ENCODE measurements at regions not wholly inside any gene's neighbourhood (a gene's known extent, or its start where the extent isn't known, plus 50 kb on each side); places are given as distances from the start of the nearest gene placed in this dataset.

GRCh38 chr10:62540389-62540788 lies 166.2 kb downstream of the ZNF365 start:
- no peak overlapping the region for H3K4me3 ChIP-seq (ENCODE audit: low read length)
- H3K4me1 Mint-ChIP-seq = no peaks in the 10 kb centered on the region
- TF ChIP-seq CTCF (conservative IDR thresholded peaks at IDR 0.05) = no peak
- no peak overlapping the region for H3K27ac ChIP-seq (ENCODE audit: low read depth, low read length)
- no peak overlapping the region for H3K27ac Mint-ChIP-seq
- H3K9ac ChIP-seq (ENCODE audit: extremely low read depth, low read length, poor library complexity, severe bottlenecking) = no peak overlapping the region
- WGBS, 2 experiments (ENCODE audit: insufficient coverage in 1 of 2, insufficient read length in 1 of 2) = 94 to 96% methylated on average over 3 of the region's 3 CpGs
- H3K4me3 Mint-ChIP-seq = no peak overlapping the region
- no peaks in the 10 kb centered on the region for H3K27me3 ChIP-seq (ENCODE audit: control insufficient read depth, insufficient read depth, low read length, poor library complexity, severe bottlenecking)
- no peaks in the 10 kb centered on the region for H3K9me3 ChIP-seq (ENCODE audit: control insufficient read depth, low read length)
- DNase-seq = no peak
- H3K36me3 ChIP-seq (ENCODE audit: control insufficient read depth, insufficient read depth, low read length) = no peaks in the 10 kb centered on the region
- H3K27me3 Mint-ChIP-seq (ENCODE audit: insufficient read depth) = no peaks in the 10 kb centered on the region
- H3K4me1 ChIP-seq (ENCODE audit: control insufficient read depth, insufficient read depth, low read length) = no peaks in the 10 kb centered on the region
- H3K9me3 Mint-ChIP-seq = no peaks in the 10 kb centered on the region
- H3K36me3 Mint-ChIP-seq (ENCODE audit: low read depth) = no peaks in the 10 kb centered on the region

- H3K4me3 ChIP-seq (ENCODE audit: low read length) = no peak overlapping the region
- H3K27ac ChIP-seq (ENCODE audit: low read depth, low read length) = no peak overlapping the region
- Mint-ChIP-seq H3K27me3 (ENCODE audit: insufficient read depth) (no peaks in the 10 kb centered on the region), H3K4me3 (no peak overlapping the region), H3K4me1 (no peaks in the 10 kb centered on the region), H3K27ac (no peak overlapping the region), H3K9me3 (no peaks in the 10 kb centered on the region), H3K36me3 (ENCODE audit: low read depth) (no peaks in the 10 kb centered on the region)
- H3K4me1 ChIP-seq (ENCODE audit: control insufficient read depth, insufficient read depth, low read length) = no peaks in the 10 kb centered on the region
- no peak for TF ChIP-seq CTCF (conservative IDR thresholded peaks at IDR 0.05)
- WGBS, 2 experiments (ENCODE audit: insufficient coverage in 1 of 2, insufficient read length in 1 of 2) = 89 to 91% methylated on average over 5 to 7 of the region's 7 CpGs
- H3K9ac ChIP-seq (ENCODE audit: extremely low read depth, low read length, poor library complexity, severe bottlenecking) = no peak overlapping the region
- no peaks in the 10 kb centered on the region for H3K9me3 ChIP-seq (ENCODE audit: control insufficient read depth, low read length)
- H3K27me3 ChIP-seq (ENCODE audit: control insufficient read depth, insufficient read depth, low read length, poor library complexity, severe bottlenecking) = no peaks in the 10 kb centered on the region
- no peaks in the 10 kb centered on the region for H3K36me3 ChIP-seq (ENCODE audit: control insufficient read depth, insufficient read depth, low read length)
- DNase-seq = no peak
Observed at GRCh38 chr10:62541811-62542210, 167.6 kb downstream of the ZNF365 start.

- no peaks in the 10 kb centered on the region for H3K4me1 ChIP-seq (ENCODE audit: control insufficient read depth, insufficient read depth, low read length)
- Mint-ChIP-seq H3K4me3 (no peak overlapping the region), H3K9me3 (no peaks in the 10 kb centered on the region), H3K4me1 (no peaks in the 10 kb centered on the region), H3K36me3 (ENCODE audit: low read depth) (no peaks in the 10 kb centered on the region), H3K27ac (no peak overlapping the region), H3K27me3 (ENCODE audit: insufficient read depth) (no peaks in the 10 kb centered on the region)
- no peaks in the 10 kb centered on the region for H3K36me3 ChIP-seq (ENCODE audit: control insufficient read depth, insufficient read depth, low read length)
- no peak for TF ChIP-seq CTCF (conservative IDR thresholded peaks at IDR 0.05)
- no peaks in the 10 kb centered on the region for H3K9me3 ChIP-seq (ENCODE audit: control insufficient read depth, low read length)
- no peak overlapping the region for H3K4me3 ChIP-seq (ENCODE audit: low read length)
- WGBS, 2 experiments (ENCODE audit: insufficient coverage in 1 of 2, insufficient read length in 1 of 2) = 89 to 99% methylated on average over 7 to 9 of the region's 9 CpGs
- no peak overlapping the region for H3K27ac ChIP-seq (ENCODE audit: low read depth, low read length)
- H3K9ac ChIP-seq (ENCODE audit: extremely low read depth, low read length, poor library complexity, severe bottlenecking) = no peak overlapping the region
- no peaks in the 10 kb centered on the region for H3K27me3 ChIP-seq (ENCODE audit: control insufficient read depth, insufficient read depth, low read length, poor library complexity, severe bottlenecking)
- no peak for DNase-seq
Observed at GRCh38 chr10:62543571-62544355, 169.6 kb downstream of the ZNF365 start.

Data from endodermal cell (in vitro differentiated cells).